ENCODE measurements at regions not wholly inside any gene's neighbourhood (a gene's known extent, or its start where the extent isn't known, plus 50 kb on each side); places are given as distances from the start of the nearest gene placed in this dataset.

DNA sequence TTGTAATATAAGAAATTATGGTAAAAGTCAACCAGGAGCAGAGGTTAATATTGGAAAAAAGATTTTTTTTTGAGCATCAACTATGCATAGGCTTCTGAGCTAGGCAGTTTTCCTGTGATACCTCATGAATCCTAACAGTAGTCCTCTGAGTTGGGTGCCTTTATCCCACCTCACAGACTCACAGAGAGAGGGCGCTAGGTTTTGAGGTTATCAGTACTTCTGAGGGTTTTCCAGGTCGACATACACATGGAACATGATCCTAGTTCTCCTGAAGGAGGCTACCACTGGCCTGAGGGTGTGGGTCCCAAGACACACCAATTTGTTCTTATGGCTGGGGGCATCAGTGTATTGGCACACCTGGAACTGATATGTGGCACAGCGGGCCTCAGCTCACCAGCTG is 358.8 kb upstream of the JAG1 start:
- no peaks in the 10 kb centered on the region for H3K79me2 ChIP-seq (ENCODE audit: insufficient read depth)
- ChIA-PET POLR2A (no interaction called here), CTCF (interaction anchor here (0.9 kb wide), 1 partner anchor 11 kb away, joined by 3 read pairs; no protein-coding TSS in a partner anchor)
- H3K4me2 ChIP-seq = no peak overlapping the region
- no peaks in the 10 kb centered on the region for H3K9me2 ChIP-seq
- H2AFZ ChIP-seq (ENCODE audit: low read depth) = no peak overlapping the region
- H3K27ac ChIP-seq (ENCODE audit: low read depth in 2 of 2, low read length in 1 of 2) = no peak overlapping the region
- H3K9me3 ChIP-seq = no peaks in the 10 kb centered on the region
- 49% methylated on average over 3 of the region's 3 CpGs for WGBS (ENCODE audit: low lambda C conversion rate)
- H3K4me1 ChIP-seq (ENCODE audit: control insufficient read depth in 1 of 2, insufficient read depth in 2 of 2, low read depth in 1 of 2, low read length in 1 of 2) = no peaks in the 10 kb centered on the region
- H3K4me3 ChIP-seq (ENCODE audit: low read depth in 2 of 2, low read length in 1 of 2) = no peak overlapping the region
- no peak for DNase-seq
- H3K9ac ChIP-seq = no peak overlapping the region
- H3K36me3 ChIP-seq (replicated peaks in 1 of 2; ENCODE audit: control insufficient read depth in 1 of 2, insufficient read depth in 2 of 2, low read length in 1 of 2) = no peaks in the 10 kb centered on the region
- H3F3A ChIP-seq (replicated peaks; ENCODE audit: insufficient read depth) = no peaks in the 10 kb centered on the region
- TF ChIP-seq RAD21 (IDR thresholded peaks at IDR 0.05; ENCODE audit: low read length) = no peak
- H3K27me3 ChIP-seq (ENCODE audit: insufficient read depth) = no peaks in the 10 kb centered on the region
- no peaks in the 10 kb centered on the region for H4K20me1 ChIP-seq (ENCODE audit: insufficient read depth)

GRCh38 chr20:11034025-11034424 is 360.2 kb upstream of the JAG1 start:
- TF ChIP-seq NFIC (IDR thresholded peaks at IDR 0.05; ENCODE audit: borderline replicate concordance) (no peak), MEF2A (IDR thresholded peaks at IDR 0.05; ENCODE audit: borderline replicate concordance, low read depth) (no peak), NRF1 (IDR thresholded peaks at IDR 0.05; ENCODE audit: low read depth, low read length) (no peak), FOXJ3 (CRISPR knock-in tag; IDR thresholded peaks at IDR 0.05) (no peak), FOXM1 (IDR thresholded peaks at IDR 0.05; ENCODE audit: low read depth) (no peak), EP300 (IDR thresholded peaks at IDR 0.05; ENCODE audit: borderline replicate concordance in 1 of 2, low read depth in 1 of 2, low read length in 1 of 2) (no peak), SIN3A (IDR thresholded peaks at IDR 0.05; ENCODE audit: borderline replicate concordance, low read depth, low read length) (no peak), PBX3 (IDR thresholded peaks at IDR 0.05) (no peak), YY1 (IDR thresholded peaks at IDR 0.05; ENCODE audit: low read depth) (no peak), FOSL2 (IDR thresholded peaks at IDR 0.05; ENCODE audit: borderline replicate concordance, low read depth) (no peak), ELF1 (IDR thresholded peaks at IDR 0.05) (no peak)
- TF ChIP-seq, protein P1, sequence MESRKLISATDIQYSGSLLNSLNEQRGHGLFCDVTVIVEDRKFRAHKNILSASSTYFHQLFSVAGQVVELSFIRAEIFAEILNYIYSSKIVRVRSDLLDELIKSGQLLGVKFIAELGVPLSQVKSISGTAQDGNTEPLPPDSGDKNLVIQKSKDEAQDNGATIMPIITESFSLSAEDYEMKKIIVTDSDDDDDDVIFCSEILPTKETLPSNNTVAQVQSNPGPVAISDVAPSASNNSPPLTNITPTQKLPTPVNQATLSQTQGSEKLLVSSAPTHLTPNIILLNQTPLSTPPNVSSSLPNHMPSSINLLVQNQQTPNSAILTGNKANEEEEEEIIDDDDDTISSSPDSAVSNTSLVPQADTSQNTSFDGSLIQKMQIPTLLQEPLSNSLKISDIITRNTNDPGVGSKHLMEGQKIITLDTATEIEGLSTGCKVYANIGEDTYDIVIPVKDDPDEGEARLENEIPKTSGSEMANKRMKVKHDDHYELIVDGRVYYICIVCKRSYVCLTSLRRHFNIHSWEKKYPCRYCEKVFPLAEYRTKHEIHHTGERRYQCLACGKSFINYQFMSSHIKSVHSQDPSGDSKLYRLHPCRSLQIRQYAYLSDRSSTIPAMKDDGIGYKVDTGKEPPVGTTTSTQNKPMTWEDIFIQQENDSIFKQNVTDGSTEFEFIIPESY (IDR thresholded peaks at IDR 0.05; ENCODE audit: borderline replicate concordance, low read depth) = no peak

More at GRCh38 chr20:11034025-11034424, 360.2 kb upstream of the JAG1 start:
- Histone ChIP-seq H3K4me1 (ENCODE audit: control insufficient read depth in 1 of 2, insufficient read depth in 2 of 2, low read depth in 1 of 2, low read length in 1 of 2) (no peaks in the 10 kb centered on the region), H3K36me3 (replicated peaks in 1 of 2; ENCODE audit: control insufficient read depth in 1 of 2, insufficient read depth in 2 of 2, low read length in 1 of 2) (no peaks in the 10 kb centered on the region), H3F3A (replicated peaks; ENCODE audit: insufficient read depth) (no peaks in the 10 kb centered on the region), H2AFZ (ENCODE audit: low read depth) (no peak overlapping the region), H3K27ac (ENCODE audit: low read depth in 2 of 2, low read length in 1 of 2) (no peak overlapping the region), H3K27me3 (ENCODE audit: insufficient read depth) (no peaks in the 10 kb centered on the region), H3K9me3 (no peaks in the 10 kb centered on the region), H3K4me2 (no peak overlapping the region), H3K9me2 (no peaks in the 10 kb centered on the region), H3K9ac (no peak overlapping the region), H4K20me1 (ENCODE audit: insufficient read depth) (no peaks in the 10 kb centered on the region), H3K4me3 (ENCODE audit: low read depth in 2 of 2, low read length in 1 of 2) (no peak overlapping the region), H3K79me2 (ENCODE audit: insufficient read depth) (no peaks in the 10 kb centered on the region)
- POLR2A ChIA-PET = no interaction called here
- CTCF ChIA-PET = no interaction called here
- whole genome bisulfite sequencing (ENCODE audit: low lambda C conversion rate) = 91% methylated on average over 3 of the region's 3 CpGs
- DNase-seq = no peak
